Activated CD8-positive, alpha-beta memory T cell treated with anti-CD3 and anti-CD28 coated beads, Interleukin-2, amount 10 ng/mL, durations not matched to agents 7 days and 5 days (primary cell): ENCODE measurements at regions not wholly inside any gene's neighbourhood (a gene's known extent, or its start where the extent isn't known, plus 50 kb on each side); places are given as distances from the start of the nearest gene placed in this dataset.

ENCODE experiments used
- ATAC-seq: fragments of 150-1000 bp; cut with Tn5 transposase; one replicate; pipeline ENCODE4 v1.10.0; 2021; ENCODE audit warnings: moderate library complexity
- CTCF ChIA-PET: fragments of 350-600 bp; sonication (Branson Sonifier 250); formaldehyde crosslinking; loops from one replicate; lab custom pipeline; 2021; ENCODE audit warnings: antibody characterized with exemption; lab: Charles Lee
- DNase-seq: peaks from one replicate; pipeline ENCODE4 v3.0.0-alpha.2; 2020
- H3K27ac Mint-ChIP-seq: one replicate; pipeline ENCODE4 v1.8.0; 2021; ENCODE audit warnings: mild to moderate bottlenecking, mixed read lengths
- H3K27me3 Mint-ChIP-seq: one replicate; pipeline ENCODE4 v1.8.0; 2021; ENCODE audit warnings: mixed read lengths
- H3K36me3 Mint-ChIP-seq: one replicate; pipeline ENCODE4 v1.8.0; 2021; ENCODE audit warnings: mild to moderate bottlenecking, mixed read lengths
- H3K4me1 Mint-ChIP-seq: one replicate; pipeline ENCODE4 v1.8.0; 2021; ENCODE audit warnings: mixed read lengths
- H3K4me3 Mint-ChIP-seq: one replicate; pipeline ENCODE4 v1.8.0; 2021; ENCODE audit warnings: mild to moderate bottlenecking, moderate library complexity, mixed read lengths
- H3K9me3 Mint-ChIP-seq: one replicate; pipeline ENCODE4 v1.8.0; 2022; ENCODE audit warnings: low read depth, mixed read lengths

GRCh38 chr7:53272081-53272480 lies 236.6 kb downstream of the POM121L12 start:
- H3K4me1 Mint-ChIP-seq: no peaks in the 10 kb centered on the region
- H3K9me3 Mint-ChIP-seq: peaks cover 19% of the 10 kb centered on the region
- no peaks in the 10 kb centered on the region for H3K27me3 Mint-ChIP-seq
- DNase-seq: no peak
- H3K4me3 Mint-ChIP-seq: no peak overlapping the region
- no peak for ATAC-seq
- no peak overlapping the region for H3K27ac Mint-ChIP-seq
- CTCF ChIA-PET: no interaction called here
- H3K36me3 Mint-ChIP-seq: no peaks in the 10 kb centered on the region

GRCh38 chr7:53281312-53281711 lies 245.9 kb downstream of the POM121L12 start:
- Mint-ChIP-seq H3K27me3 (no peaks in the 10 kb centered on the region), H3K27ac (no peak overlapping the region), H3K4me3 (no peak overlapping the region), H3K36me3 (no peaks in the 10 kb centered on the region), H3K9me3 (peaks cover 13% of the 10 kb centered on the region), H3K4me1 (no peaks in the 10 kb centered on the region)
- DNase-seq (no peak), ATAC-seq (no peak)
- CTCF ChIA-PET: no interaction called here

DNA sequence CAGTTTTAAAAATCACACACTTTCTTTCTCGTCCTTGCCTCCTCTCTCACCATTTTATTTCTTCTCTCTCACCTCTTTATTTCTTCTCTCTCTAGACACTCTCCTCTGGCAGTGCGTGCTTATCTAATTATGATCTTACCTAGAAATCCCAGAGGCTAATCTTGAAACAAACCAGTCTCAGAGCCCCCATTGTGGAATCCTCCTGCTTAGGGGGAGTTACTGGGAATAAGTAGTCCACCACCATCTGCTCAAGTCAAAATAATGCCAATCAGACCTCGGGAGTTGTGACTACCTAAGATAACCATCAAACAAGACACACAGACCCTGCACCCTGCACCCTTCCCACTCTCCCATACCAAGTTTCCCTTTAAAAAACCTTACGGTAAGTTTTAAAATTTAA lies 256.9 kb downstream of the POM121L12 start:
- Mint-ChIP-seq H3K27me3 (no peaks in the 10 kb centered on the region), H3K9me3 (peaks cover 32% of the 10 kb centered on the region), H3K4me3 (no peak overlapping the region), H3K4me1 (no peaks in the 10 kb centered on the region), H3K36me3 (no peaks in the 10 kb centered on the region), H3K27ac (no peak overlapping the region)
- DNase-seq: no peak
- CTCF ChIA-PET: no interaction called here
- no peak for ATAC-seq

DNA sequence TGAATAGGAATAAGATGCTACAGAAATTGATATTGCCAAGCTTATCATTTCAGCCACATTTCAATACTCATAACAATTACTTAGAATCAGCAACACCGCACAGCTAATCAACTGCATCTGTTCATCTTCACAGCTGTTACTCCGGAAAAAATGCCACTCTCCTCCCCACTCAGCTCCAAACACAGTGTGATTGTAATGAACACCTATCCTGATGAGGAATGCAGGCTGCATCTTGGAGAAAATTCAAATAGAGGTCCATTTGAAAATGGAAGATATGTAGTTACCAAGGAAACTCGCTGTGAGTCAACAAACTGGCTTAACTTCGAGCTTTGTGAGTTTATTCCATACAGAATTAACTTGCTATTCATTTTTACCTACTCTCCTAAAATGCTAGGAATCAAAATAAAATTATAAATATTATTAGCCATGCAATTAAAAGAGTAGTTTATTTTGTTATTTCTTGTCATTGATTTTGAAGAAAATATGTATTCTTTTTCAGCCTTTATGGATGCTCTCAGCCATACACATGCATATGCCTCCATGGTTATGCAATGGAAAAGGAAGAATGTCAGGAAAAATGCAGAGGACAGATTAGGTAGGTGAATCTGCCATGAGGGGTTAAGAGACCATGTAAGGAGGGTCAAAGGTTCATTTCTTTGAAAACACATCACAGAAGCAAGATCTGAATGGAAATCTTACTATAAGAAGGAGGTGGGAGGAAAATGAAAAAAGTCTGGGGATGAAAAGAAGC lies 267.2 kb downstream of the POM121L12 start:
- Mint-ChIP-seq H3K9me3 (peaks cover 17% of the 10 kb centered on the region), H3K27me3 (no peaks in the 10 kb centered on the region), H3K36me3 (no peaks in the 10 kb centered on the region), H3K27ac (no peak overlapping the region), H3K4me1 (no peaks in the 10 kb centered on the region), H3K4me3 (no peak overlapping the region)
- CTCF ChIA-PET: no interaction called here
- DNase-seq (no peak), ATAC-seq (no peak)

DNA sequence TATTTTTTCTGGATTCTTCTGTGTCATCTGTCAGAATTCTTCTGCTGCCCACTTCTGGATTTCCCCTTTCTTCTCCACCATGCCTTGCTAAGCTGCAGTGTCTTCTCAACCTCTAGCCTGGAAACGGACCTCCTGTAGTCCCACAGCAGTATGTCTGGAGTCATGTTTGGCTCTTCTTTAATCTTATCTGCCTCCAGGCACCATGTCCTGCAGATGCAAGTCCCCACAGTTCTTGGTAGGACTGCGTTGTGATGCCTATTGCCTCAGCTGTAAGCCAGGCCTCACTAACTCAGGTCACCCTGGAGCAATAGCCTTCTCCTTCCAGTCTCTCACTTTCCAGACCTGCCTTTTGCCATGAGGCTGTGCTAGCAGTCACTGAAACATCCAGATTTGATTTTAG lies 268.3 kb downstream of the POM121L12 start:
- Mint-ChIP-seq H3K27ac (no peak overlapping the region), H3K36me3 (no peaks in the 10 kb centered on the region), H3K4me3 (no peak overlapping the region), H3K9me3 (peaks cover 17% of the 10 kb centered on the region), H3K4me1 (no peaks in the 10 kb centered on the region), H3K27me3 (no peaks in the 10 kb centered on the region)
- CTCF ChIA-PET: no interaction called here
- ATAC-seq (no peak), DNase-seq (no peak)

GRCh38 chr7:53306846-53307245 lies 271.4 kb downstream of the POM121L12 start:
- no peaks in the 10 kb centered on the region for H3K36me3 Mint-ChIP-seq
- H3K4me1 Mint-ChIP-seq: no peaks in the 10 kb centered on the region
- no peak for ATAC-seq
- no peak overlapping the region for H3K4me3 Mint-ChIP-seq
- H3K9me3 Mint-ChIP-seq: peaks cover 25% of the 10 kb centered on the region
- no peak overlapping the region for H3K27ac Mint-ChIP-seq
- no peaks in the 10 kb centered on the region for H3K27me3 Mint-ChIP-seq
- DNase-seq: no peak
- CTCF ChIA-PET: no interaction called here

DNA sequence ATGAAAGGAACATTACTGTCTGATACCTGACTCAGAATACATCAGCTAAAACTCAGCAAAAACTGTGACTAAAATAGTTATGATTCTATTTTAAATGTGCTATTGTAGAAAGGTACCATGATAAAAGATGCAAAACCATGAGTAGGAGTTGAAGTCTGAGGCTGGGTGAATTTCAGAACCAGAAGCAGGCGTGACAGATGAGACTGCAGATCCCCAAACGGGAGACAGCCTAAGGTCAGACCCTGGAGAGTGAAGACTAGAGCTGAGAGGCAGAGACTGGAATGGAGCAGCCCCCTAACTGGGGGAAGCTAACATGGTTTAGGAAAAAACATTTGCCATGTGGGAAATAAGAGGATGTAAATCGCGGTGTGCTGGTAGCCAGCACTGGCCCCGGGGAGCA lies 275.8 kb downstream of the POM121L12 start:
- CTCF ChIA-PET: no interaction called here
- no peak for ATAC-seq
- no peak for DNase-seq
- peaks cover 24% of the 10 kb centered on the region for H3K9me3 Mint-ChIP-seq
- H3K4me3 Mint-ChIP-seq: no peak overlapping the region
- H3K4me1 Mint-ChIP-seq: no peaks in the 10 kb centered on the region
- no peaks in the 10 kb centered on the region for H3K36me3 Mint-ChIP-seq
- H3K27me3 Mint-ChIP-seq: no peaks in the 10 kb centered on the region
- no peak overlapping the region for H3K27ac Mint-ChIP-seq

GRCh38 chr7:53315981-53316380 lies 280.5 kb downstream of the POM121L12 start:
- Mint-ChIP-seq H3K4me3 (no peak overlapping the region), H3K9me3 (peaks cover 9% of the 10 kb centered on the region), H3K27ac (no peak overlapping the region), H3K27me3 (no peaks in the 10 kb centered on the region), H3K4me1 (no peaks in the 10 kb centered on the region), H3K36me3 (no peaks in the 10 kb centered on the region)
- ATAC-seq: no peak
- CTCF ChIA-PET: no interaction called here
- no peak for DNase-seq

GRCh38 chr7:53318566-53318965 lies 283.1 kb downstream of the POM121L12 start:
- no peak for DNase-seq

DNA sequence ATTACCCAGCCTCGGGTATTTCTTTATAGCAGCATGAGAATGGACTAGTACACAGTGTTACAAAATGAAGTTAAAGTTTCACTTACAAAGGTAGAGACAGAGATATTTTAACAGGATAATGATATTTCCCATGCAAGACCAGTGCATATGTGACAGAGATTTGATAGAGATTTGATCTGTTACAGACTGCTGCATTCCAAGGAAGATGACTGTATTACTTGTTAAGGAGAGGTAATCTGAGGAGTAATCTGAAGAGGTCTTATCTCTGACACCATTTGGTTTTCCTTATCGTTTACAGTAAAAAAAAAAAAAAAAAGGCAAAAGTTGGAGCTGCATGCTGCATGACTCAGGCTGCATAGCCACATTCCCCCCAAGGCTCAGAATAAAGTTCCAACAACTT lies 289.6 kb downstream of the POM121L12 start:
- H3K36me3 Mint-ChIP-seq: no peaks in the 10 kb centered on the region
- no peak overlapping the region for H3K27ac Mint-ChIP-seq
- DNase-seq: no peak
- CTCF ChIA-PET: no interaction called here
- no peak overlapping the region for H3K4me3 Mint-ChIP-seq
- H3K4me1 Mint-ChIP-seq: no peaks in the 10 kb centered on the region
- ATAC-seq: no peak
- peaks cover 19% of the 10 kb centered on the region for H3K9me3 Mint-ChIP-seq
- no peaks in the 10 kb centered on the region for H3K27me3 Mint-ChIP-seq

More at GRCh38 chr7:53318566-53318965, 283.1 kb downstream of the POM121L12 start:
- Mint-ChIP-seq H3K4me1 (no peaks in the 10 kb centered on the region), H3K36me3 (no peaks in the 10 kb centered on the region), H3K9me3 (peaks cover 17% of the 10 kb centered on the region), H3K27ac (no peak overlapping the region), H3K4me3 (no peak overlapping the region), H3K27me3 (no peaks in the 10 kb centered on the region)
- CTCF ChIA-PET: no interaction called here
- no peak for ATAC-seq

DNA sequence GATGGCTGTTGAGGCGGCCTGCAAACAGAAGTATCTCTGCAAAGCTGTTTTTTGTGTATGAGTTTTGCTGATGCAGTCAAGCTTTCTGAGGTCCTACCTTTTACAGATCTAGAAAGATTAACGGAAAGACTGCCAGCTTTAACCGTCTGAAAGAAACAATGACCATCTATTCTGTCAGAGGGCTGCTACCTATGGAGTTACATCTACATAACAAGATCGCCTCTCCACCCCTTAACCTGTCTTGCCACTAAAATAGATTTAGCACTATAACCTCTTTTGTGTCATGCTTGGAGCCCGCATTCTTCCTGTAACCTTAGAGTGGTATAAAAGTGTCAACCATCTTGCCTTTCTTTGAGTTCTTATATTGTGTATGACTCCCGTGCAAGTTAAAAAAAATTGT lies 291.2 kb downstream of the POM121L12 start:
- CTCF ChIA-PET: no interaction called here
- no peaks in the 10 kb centered on the region for H3K36me3 Mint-ChIP-seq
- no peak for DNase-seq

GRCh38 chr7:53336105-53336668 lies 300.8 kb downstream of the POM121L12 start:
- no peak for DNase-seq
- Mint-ChIP-seq H3K4me3 (no peak overlapping the region), H3K4me1 (no peaks in the 10 kb centered on the region), H3K36me3 (no peaks in the 10 kb centered on the region), H3K27me3 (no peaks in the 10 kb centered on the region), H3K27ac (no peak overlapping the region), H3K9me3 (peaks cover 10% of the 10 kb centered on the region)
- CTCF ChIA-PET: no interaction called here
- ATAC-seq: no peak

More for the DNA sequence above, 291.2 kb downstream of the POM121L12 start:
- no peak overlapping the region for H3K27ac Mint-ChIP-seq
- ATAC-seq: no peak
- no peaks in the 10 kb centered on the region for H3K27me3 Mint-ChIP-seq
- H3K4me1 Mint-ChIP-seq: no peaks in the 10 kb centered on the region
- no peak overlapping the region for H3K4me3 Mint-ChIP-seq
- peaks cover 18% of the 10 kb centered on the region for H3K9me3 Mint-ChIP-seq

DNA sequence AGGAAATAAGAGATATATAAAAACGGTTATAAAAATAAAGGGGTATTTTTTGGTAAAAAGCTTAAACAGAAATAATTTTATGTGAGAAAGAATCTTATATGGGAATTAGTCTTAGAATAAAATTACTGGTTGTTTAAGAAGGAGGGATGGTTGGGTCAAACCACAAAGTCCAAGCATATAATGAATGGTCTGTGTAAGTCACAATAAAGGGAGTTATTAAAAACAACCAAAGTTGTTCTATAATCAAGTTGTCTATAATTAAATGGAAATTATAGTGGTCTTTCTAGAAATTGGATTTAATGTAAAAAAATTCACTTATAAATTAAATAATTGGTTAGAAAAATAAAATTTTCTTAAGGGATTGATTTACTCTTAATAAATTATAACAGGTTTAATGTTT lies 304.8 kb downstream of the POM121L12 start:
- CTCF ChIA-PET: no interaction called here
- H3K36me3 Mint-ChIP-seq: no peaks in the 10 kb centered on the region
- H3K27ac Mint-ChIP-seq: no peak overlapping the region
- ATAC-seq (no peak), DNase-seq (no peak)
- no peaks in the 10 kb centered on the region for H3K4me1 Mint-ChIP-seq
- peaks cover 21% of the 10 kb centered on the region for H3K9me3 Mint-ChIP-seq
- no peaks in the 10 kb centered on the region for H3K27me3 Mint-ChIP-seq
- H3K4me3 Mint-ChIP-seq: no peak overlapping the region

DNA sequence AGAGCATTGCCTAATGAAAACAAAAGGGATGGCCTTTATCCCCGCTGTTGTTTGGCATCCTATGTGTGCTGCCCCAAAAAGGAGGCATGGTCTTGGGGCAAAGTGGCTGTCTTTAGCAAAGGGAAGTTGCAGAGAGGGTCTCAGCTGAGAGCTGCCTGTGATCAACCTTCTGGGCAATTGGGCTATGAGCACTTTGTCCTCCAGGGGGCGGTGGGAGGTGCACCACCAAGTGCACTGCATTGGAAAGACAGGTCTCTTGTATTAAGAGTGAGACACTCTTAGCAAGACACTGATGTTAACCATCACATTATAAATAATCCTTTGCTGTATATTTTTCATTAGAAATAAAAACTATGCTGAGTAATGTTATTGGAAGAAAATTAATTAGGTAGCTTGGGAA lies 314.8 kb downstream of the POM121L12 start:
- CTCF ChIA-PET: no interaction called here
- ATAC-seq: no peak
- H3K36me3 Mint-ChIP-seq: no peaks in the 10 kb centered on the region

More for the DNA sequence above, 314.8 kb downstream of the POM121L12 start:
- Mint-ChIP-seq H3K4me1 (no peaks in the 10 kb centered on the region), H3K4me3 (no peak overlapping the region), H3K9me3 (peaks cover 5% of the 10 kb centered on the region), H3K27ac (no peak overlapping the region), H3K27me3 (no peaks in the 10 kb centered on the region)
- no peak for DNase-seq
